ENCODE measurements at regions not wholly inside any gene's neighbourhood (a gene's known extent, or its start where the extent isn't known, plus 50 kb on each side); places are given as distances from the start of the nearest gene placed in this dataset.
"Not testable (repeated sequence)": the region's sequence is repeated elsewhere in the genome, so short reads cannot be mapped to it uniquely, and the experiment has no call there.

DNA sequence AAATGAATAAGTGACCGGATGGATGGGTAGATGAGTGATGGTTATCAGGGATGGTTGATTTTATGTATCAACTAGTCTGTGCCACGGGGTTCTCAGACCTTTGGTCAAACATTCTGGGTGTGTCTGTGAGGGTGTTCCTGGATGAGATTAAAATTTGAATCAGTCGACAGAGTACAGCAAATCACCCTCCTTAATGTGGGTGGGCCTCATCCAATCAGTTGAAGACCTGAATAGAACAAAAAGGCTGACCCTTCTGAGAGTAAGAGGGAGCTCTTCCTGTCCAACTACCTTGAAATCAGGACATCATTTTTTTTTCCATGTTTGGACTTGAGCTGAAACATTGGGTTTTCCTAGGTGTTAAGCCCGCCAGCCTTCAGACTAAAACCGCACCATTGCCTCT lies 136.4 kb upstream of the ATXN1 start:
- H4K20me1 ChIP-seq (ENCODE audit: control insufficient read depth, extremely low read depth, insufficient read depth, low read length), result no peaks in the 10 kb centered on the region
- H3K36me3 ChIP-seq (ENCODE audit: control insufficient read depth in 2 of 2, extremely low read depth in 1 of 2, insufficient read depth in 2 of 2, low read length in 2 of 2), result no peaks in the 10 kb centered on the region
- dilution Hi-C loops (cut with MboI; ENCODE audit: extremely low pct_ligation_motif_present, low sequenced_read_pairs), result no loop called here
- TF ChIP-seq, protein P1, sequence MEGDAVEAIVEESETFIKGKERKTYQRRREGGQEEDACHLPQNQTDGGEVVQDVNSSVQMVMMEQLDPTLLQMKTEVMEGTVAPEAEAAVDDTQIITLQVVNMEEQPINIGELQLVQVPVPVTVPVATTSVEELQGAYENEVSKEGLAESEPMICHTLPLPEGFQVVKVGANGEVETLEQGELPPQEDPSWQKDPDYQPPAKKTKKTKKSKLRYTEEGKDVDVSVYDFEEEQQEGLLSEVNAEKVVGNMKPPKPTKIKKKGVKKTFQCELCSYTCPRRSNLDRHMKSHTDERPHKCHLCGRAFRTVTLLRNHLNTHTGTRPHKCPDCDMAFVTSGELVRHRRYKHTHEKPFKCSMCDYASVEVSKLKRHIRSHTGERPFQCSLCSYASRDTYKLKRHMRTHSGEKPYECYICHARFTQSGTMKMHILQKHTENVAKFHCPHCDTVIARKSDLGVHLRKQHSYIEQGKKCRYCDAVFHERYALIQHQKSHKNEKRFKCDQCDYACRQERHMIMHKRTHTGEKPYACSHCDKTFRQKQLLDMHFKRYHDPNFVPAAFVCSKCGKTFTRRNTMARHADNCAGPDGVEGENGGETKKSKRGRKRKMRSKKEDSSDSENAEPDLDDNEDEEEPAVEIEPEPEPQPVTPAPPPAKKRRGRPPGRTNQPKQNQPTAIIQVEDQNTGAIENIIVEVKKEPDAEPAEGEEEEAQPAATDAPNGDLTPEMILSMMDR (optimal IDR thresholded peaks at IDR 0.05 in 1 of 3, IDR thresholded peaks at IDR 0.05 in 1 of 3, conservative IDR thresholded peaks at IDR 0.05 in 1 of 3; ENCODE audit: extremely low read depth in 1 of 3, insufficient read depth in 2 of 3, low read length in 3 of 3), result no peak
- TF ChIP-seq EZH2 (IDR thresholded peaks at IDR 0.05; ENCODE audit: low read length), result no peak
- H3K9me1 ChIP-seq (ENCODE audit: control insufficient read depth, extremely low read depth, insufficient read depth, low read length), result no peaks in the 10 kb centered on the region
- FAIRE-seq (no peak), DNase-seq (ENCODE audit: low read depth, low spot score) (no peak)
- no peak overlapping the region for H3K4me3 ChIP-seq (ENCODE audit: control insufficient read depth in 2 of 3, extremely low read depth in 1 of 3, insufficient read depth in 2 of 3, low read depth in 1 of 3, low read length in 3 of 3)
- H3K79me2 ChIP-seq (ENCODE audit: control insufficient read depth, insufficient read depth, low read length), result no peaks in the 10 kb centered on the region
- no peak overlapping the region for H3K9ac ChIP-seq (ENCODE audit: control insufficient read depth, extremely low read depth, insufficient read depth, low read length)
- H3K4me2 ChIP-seq (ENCODE audit: control insufficient read depth, extremely low read depth, insufficient read depth, low read depth, low read length), result no peak overlapping the region
- no peak overlapping the region for H3K27ac ChIP-seq (ENCODE audit: control insufficient read depth, insufficient read depth, low read length)
- no peaks in the 10 kb centered on the region for H3K9me3 ChIP-seq (ENCODE audit: control insufficient read depth, low read depth, low read length)
- peaks cover 10% of the 10 kb centered on the region for H3K27me3 ChIP-seq (ENCODE audit: control insufficient read depth, extremely low read depth, insufficient read depth, low read length)
- H3K4me1 ChIP-seq (ENCODE audit: control insufficient read depth, extremely low read depth, insufficient read depth, low read length), result no peaks in the 10 kb centered on the region
- H2AFZ ChIP-seq (ENCODE audit: control insufficient read depth, low read length), result no peak overlapping the region

DNA sequence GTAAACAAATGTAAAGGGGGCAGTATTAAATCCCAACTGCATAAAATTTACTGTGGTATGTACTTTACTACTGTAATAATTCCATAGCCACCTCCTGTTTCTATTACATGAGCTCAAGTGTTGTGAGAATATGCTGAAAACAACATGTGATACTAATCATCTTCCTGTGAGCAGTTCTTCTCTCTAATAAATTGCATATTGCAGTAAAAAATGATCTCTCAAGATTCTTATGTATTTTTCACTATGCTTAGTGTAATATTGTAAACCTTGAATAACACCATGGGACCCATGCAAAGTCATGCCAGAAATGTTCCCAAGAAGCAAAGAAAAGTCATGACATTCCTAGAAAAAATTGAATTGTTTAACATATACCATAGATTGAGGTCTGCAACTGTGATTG lies 133.0 kb upstream of the ATXN1 start:
- Histone ChIP-seq H2AFZ (ENCODE audit: control insufficient read depth, low read length) (no peak overlapping the region), H3K36me3 (ENCODE audit: control insufficient read depth in 2 of 2, extremely low read depth in 1 of 2, insufficient read depth in 2 of 2, low read length in 2 of 2) (no peaks in the 10 kb centered on the region), H3K4me3 (ENCODE audit: control insufficient read depth in 2 of 3, extremely low read depth in 1 of 3, insufficient read depth in 2 of 3, low read depth in 1 of 3, low read length in 3 of 3) (no peak overlapping the region), H4K20me1 (ENCODE audit: control insufficient read depth, extremely low read depth, insufficient read depth, low read length) (no peaks in the 10 kb centered on the region), H3K9me1 (ENCODE audit: control insufficient read depth, extremely low read depth, insufficient read depth, low read length) (no peaks in the 10 kb centered on the region), H3K4me1 (ENCODE audit: control insufficient read depth, extremely low read depth, insufficient read depth, low read length) (no peaks in the 10 kb centered on the region), H3K4me2 (ENCODE audit: control insufficient read depth, extremely low read depth, insufficient read depth, low read depth, low read length) (no peak overlapping the region), H3K27ac (ENCODE audit: control insufficient read depth, insufficient read depth, low read length) (no peak overlapping the region), H3K27me3 (ENCODE audit: control insufficient read depth, extremely low read depth, insufficient read depth, low read length) (no peaks in the 10 kb centered on the region), H3K79me2 (ENCODE audit: control insufficient read depth, insufficient read depth, low read length) (no peaks in the 10 kb centered on the region), H3K9ac (ENCODE audit: control insufficient read depth, extremely low read depth, insufficient read depth, low read length) (no peak overlapping the region), H3K9me3 (ENCODE audit: control insufficient read depth, low read depth, low read length) (no peaks in the 10 kb centered on the region)
- TF ChIP-seq, protein P1 (optimal IDR thresholded peaks at IDR 0.05 in 1 of 3, IDR thresholded peaks at IDR 0.05 in 1 of 3, conservative IDR thresholded peaks at IDR 0.05 in 1 of 3; ENCODE audit: extremely low read depth in 1 of 3, insufficient read depth in 2 of 3, low read length in 3 of 3), result no peak
- no peak for TF ChIP-seq EZH2 (IDR thresholded peaks at IDR 0.05; ENCODE audit: low read length)
- dilution Hi-C loops (cut with MboI; ENCODE audit: extremely low pct_ligation_motif_present, low sequenced_read_pairs), result no loop called here
- no peak for FAIRE-seq
- DNase-seq (ENCODE audit: low read depth, low spot score), result no peak

DNA sequence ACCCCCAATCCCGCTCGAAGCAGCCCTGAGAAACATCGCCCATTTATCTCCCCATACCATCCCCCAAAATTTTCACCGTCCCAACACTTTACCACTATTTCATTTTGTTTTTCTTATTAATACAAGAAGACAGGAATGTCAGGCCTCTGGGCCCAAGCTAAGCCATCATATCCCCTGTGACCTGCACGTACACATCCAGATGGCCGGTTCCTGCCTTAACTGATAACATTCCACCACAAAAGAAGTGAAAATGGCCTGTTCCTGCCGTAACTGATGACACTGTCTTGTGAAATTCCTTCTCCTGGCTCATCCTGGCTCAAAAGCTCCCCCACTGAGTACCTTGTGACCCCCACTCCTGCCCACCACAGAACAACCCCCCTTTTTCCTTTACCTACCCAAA lies 129.8 kb upstream of the ATXN1 start:
- H3K4me1 ChIP-seq (ENCODE audit: control insufficient read depth, extremely low read depth, insufficient read depth, low read length); H3K4me2 ChIP-seq (ENCODE audit: control insufficient read depth, extremely low read depth, insufficient read depth, low read depth, low read length); H3K9me1 ChIP-seq (ENCODE audit: control insufficient read depth, extremely low read depth, insufficient read depth, low read length); H3K9me3 ChIP-seq (ENCODE audit: control insufficient read depth, low read depth, low read length); H4K20me1 ChIP-seq (ENCODE audit: control insufficient read depth, extremely low read depth, insufficient read depth, low read length); H3K79me2 ChIP-seq (ENCODE audit: control insufficient read depth, insufficient read depth, low read length); H3K27me3 ChIP-seq (ENCODE audit: control insufficient read depth, extremely low read depth, insufficient read depth, low read length); H2AFZ ChIP-seq (ENCODE audit: control insufficient read depth, low read length); H3K27ac ChIP-seq (ENCODE audit: control insufficient read depth, insufficient read depth, low read length); H3K4me3 ChIP-seq (ENCODE audit: control insufficient read depth in 2 of 3, extremely low read depth in 1 of 3, insufficient read depth in 2 of 3, low read depth in 1 of 3, low read length in 3 of 3); dilution Hi-C loops (cut with MboI; ENCODE audit: extremely low pct_ligation_motif_present, low sequenced_read_pairs); DNase-seq (ENCODE audit: low read depth, low spot score); FAIRE-seq; H3K9ac ChIP-seq (ENCODE audit: control insufficient read depth, extremely low read depth, insufficient read depth, low read length); H3K36me3 ChIP-seq (ENCODE audit: control insufficient read depth in 2 of 2, extremely low read depth in 1 of 2, insufficient read depth in 2 of 2, low read length in 2 of 2): not testable (repeated sequence)
